HepG2 (cell line): ENCODE measurements at regions not wholly inside any gene's neighbourhood (a gene's known extent, or its start where the extent isn't known, plus 50 kb on each side); places are given as distances from the start of the nearest gene placed in this dataset.

Source experiments
- ATAC-seq: fragments of 200-7000 bp; cut with Tn5 transposase; 3 replicates; pipeline ENCODE4 v1.9.1; 2020; ENCODE audit warnings: mild to moderate bottlenecking, moderate library complexity
- BruUV-seq: library from RNA; stranded (reverse); fragments of 400-500 nt; replicated peaks from 2 replicates; lab custom pipeline; 2021; lab: Mats Ljungman, UMichigan
- CTCF ChIA-PET: fragments of 300-600 bp; formaldehyde crosslinking; extraction: SDS; loops from one replicate; lab custom pipeline; 2021; ENCODE audit warnings: low total read pairs, inconsistent platforms, low intra/inter-chr PET ratio; lab: Yijun Ruan, JAX
- POLR2A ChIA-PET: fragments of 350-600 bp; sonication (Branson Sonifier 250); formaldehyde crosslinking; loops from one replicate; lab custom pipeline; 2020; ENCODE audit warnings: antibody characterized with exemption, inconsistent platforms; lab: Yijun Ruan, JAX
- DNase-seq: peaks from one replicate; pipeline ENCODE4 v3.0.0-alpha.2; 2015; ENCODE audit warnings: low spot score
- FAIRE-seq: peaks from 3 replicates; lab custom pipeline; 2011; peaks lifted over from hg19 to GRCh38; lab: Jason Lieb, UNC
- H2AFZ ChIP-seq: one replicate; pipeline ENCODE4 v1.6.1; 2011; ENCODE audit warnings: low read length, inconsistent platforms
- H3K27ac ChIP-seq: fragments of 300-600 bp; 3 replicates; pipeline ENCODE4 v1.8.0; 2011; ENCODE audit warnings: mixed run types, mild to moderate bottlenecking, mixed read lengths, low read length, inconsistent platforms; ENCODE audit not compliant: insufficient read depth; ENCODE audit errors: extremely low read length
- H3K27me3 ChIP-seq, 2 experiments: fragments of 200-600 bp in 1 of 2; 2 replicates in 1 of 2; 3 replicates in 1 of 2; pipeline versions ENCODE4 v1.6.0 to v1.8.0; 2011; ENCODE audit warnings: low read length in 2 of 2, mild to moderate bottlenecking in 2 of 2, moderate library complexity in 2 of 2, inconsistent platforms in 1 of 2; ENCODE audit not compliant: insufficient read depth in 2 of 2, control insufficient read depth in 1 of 2
- H3K36me3 ChIP-seq, 2 experiments: fragments of 200-600 bp in 1 of 2; replicated peaks in 1 of 2; 2 replicates in 1 of 2; 3 replicates in 1 of 2; pipeline versions ENCODE4 v1.5.1 to v1.8.0; 2011; ENCODE audit warnings: low read length in 2 of 2, inconsistent platforms in 1 of 2; ENCODE audit not compliant: insufficient read depth in 2 of 2, control insufficient read depth in 1 of 2
- H3K4me1 ChIP-seq: 2 replicates; pipeline ENCODE4 v1.5.1; 2012; ENCODE audit warnings: low read length, inconsistent platforms; ENCODE audit not compliant: insufficient read depth
- H3K4me2 ChIP-seq: 2 replicates; pipeline ENCODE4 v1.6.0; 2011; ENCODE audit warnings: low read depth, low read length, inconsistent platforms
- H3K4me3 ChIP-seq, 3 experiments: fragments of 200-600 bp in 1 of 3; sonication (generic), shearing (Covaris generic) in 1 of 3; replicated peaks in 1 of 3; 2 replicates each; pipeline ENCODE4 v1.5.1; 2011 to 2016; ENCODE audit warnings: low read length in 3 of 3, inconsistent platforms in 2 of 3, low read depth in 2 of 3, mild to moderate bottlenecking in 2 of 3, control low read depth in 1 of 3, mixed read lengths in 1 of 3; ENCODE audit not compliant: insufficient read depth in 1 of 3
- H3K79me2 ChIP-seq: one replicate; pipeline ENCODE4 v1.6.1; 2011; ENCODE audit warnings: low read length, inconsistent platforms; ENCODE audit not compliant: insufficient read depth
- H3K9ac ChIP-seq: 2 replicates; pipeline ENCODE4 v1.6.0; 2011; ENCODE audit warnings: mild to moderate bottlenecking, low read depth, low read length, inconsistent platforms; ENCODE audit not compliant: insufficient read depth
- H3K9me3 ChIP-seq: 2 replicates; pipeline ENCODE4 v1.5.1; 2012; ENCODE audit warnings: mild to moderate bottlenecking, low read length
- H4K20me1 ChIP-seq: 2 replicates; pipeline ENCODE4 v1.6.0; 2011; ENCODE audit warnings: inconsistent platforms, mild to moderate bottlenecking, low read length, moderate library complexity; ENCODE audit not compliant: insufficient read depth
- CCDC6 ChIP-seq: sonication (generic); formaldehyde crosslinking; IDR thresholded peaks from 2 replicates; pipeline ENCODE4 v1.8.1; 2022; ENCODE audit warnings: mild to moderate bottlenecking, missing genetic modification reagents, moderate library complexity
- GABPA ChIP-seq, 2 experiments: IDR thresholded peaks; 2 replicates each; pipeline ENCODE4 v1.6.1; 2011 to 2016; ENCODE audit warnings: low read depth in 2 of 2, low read length in 1 of 2, missing biosample characterization in 1 of 2, missing genetic modification characterization in 1 of 2
- GRHL1 ChIP-seq: sonication (generic); formaldehyde crosslinking; conservative IDR thresholded peaks from 2 replicates; pipeline ENCODE4 v1.8.0; 2022; ENCODE audit warnings: missing genetic modification reagents
- PRDM4 ChIP-seq: sonication (generic); formaldehyde crosslinking; IDR thresholded peaks from 2 replicates; pipeline ENCODE4 v1.9.0; 2021; ENCODE audit warnings: missing genetic modification reagents, borderline replicate concordance
- ZBTB10 ChIP-seq: sonication (generic); formaldehyde crosslinking; IDR thresholded peaks from 2 replicates; pipeline ENCODE4 v1.4.0; 2020; ENCODE audit warnings: missing genetic modification reagents, borderline replicate concordance
- ZBTB43 ChIP-seq: sonication (generic); formaldehyde crosslinking; conservative IDR thresholded peaks from 2 replicates; pipeline ENCODE4 v1.4.0; 2020; ENCODE audit warnings: missing genetic modification reagents
- ZNF367 ChIP-seq: sonication (generic); formaldehyde crosslinking; IDR thresholded peaks from 2 replicates; pipeline ENCODE4 v1.4.0; 2020; ENCODE audit warnings: missing genetic modification reagents, borderline replicate concordance
- ZNF432 ChIP-seq: sonication (generic); formaldehyde crosslinking; IDR thresholded peaks from 2 replicates; pipeline ENCODE4 v1.5.0; 2020; ENCODE audit warnings: missing genetic modification reagents, mild to moderate bottlenecking, borderline replicate concordance
- ZNF724P ChIP-seq: sonication (generic); formaldehyde crosslinking; IDR thresholded peaks from 2 replicates; pipeline ENCODE4 v1.8.0; 2022; ENCODE audit warnings: missing genetic modification reagents, borderline replicate concordance
- WGBS: methylation state at CpG from one replicate; pipeline ENCODE4 v1.1.6; 2017; ENCODE audit warnings: low lambda C conversion rate; 5-methylcytosine and 5-hydroxymethylcytosine counted together
- in situ Hi-C: cut with HindIII; loops from 2 replicates; pipeline ENCODE4 v1.10.0; 2017; ENCODE audit warnings: low pct_unique_long_range_greater_than_20kb; ENCODE audit not compliant: extremely low pct_ligation_motif_present
- intact Hi-C: fragments of 100-400 bp; cut with micrococcal nuclease; formaldehyde crosslinking; loops from one replicate; pipeline ENCODE4 v1.10.0; 2022; ENCODE audit not compliant: unreplicated experiment

GRCh38 chr10:33039181-33039580 lies 81.2 kb upstream of the ITGB1 start:
- Histone ChIP-seq H3K27ac (no peak overlapping the region), H3K4me3 (no peak overlapping the region), H4K20me1 (no peaks in the 10 kb centered on the region), H3K4me2 (no peak overlapping the region), H3K27me3 (0 out of 5 replicates have a peak, but pooled peaks cover 0 to 5% of the 10 kb centered on the region in 2 experiments), H3K9ac (no peak overlapping the region), H3K36me3 (no peaks in the 10 kb centered on the region), H3K9me3 (no peaks in the 10 kb centered on the region), H3K4me1 (no peaks in the 10 kb centered on the region), H3K79me2 (no peaks in the 10 kb centered on the region), H2AFZ (no peak overlapping the region)
- DNase-seq (no peak), ATAC-seq (no peak), FAIRE-seq (no peak)
- WGBS: 0% methylated on average over 1 of the region's 1 CpG
- no TSS peak for BruUV-seq
- intact Hi-C loops: no loop called here
- in situ Hi-C loops: no loop called here
- CTCF ChIA-PET: no interaction called here
- POLR2A ChIA-PET: no interaction called here
- TF ChIP-seq PRDM4 (CRISPR knock-in tag) (no peak), ZNF432 (CRISPR knock-in tag) (no peak), ZBTB43 (CRISPR knock-in tag) (no peak), GABPA (IDR thresholded peaks at IDR 0.05; ENCODE audit: low read depth, low read length) (no peak), GABPA (CRISPR knock-in tag; IDR thresholded peaks at IDR 0.05; ENCODE audit: low read depth) (no peak), ZNF367 (CRISPR knock-in tag) (no peak), ZBTB10 (CRISPR knock-in tag) (no peak), GRHL1 (CRISPR knock-in tag) (no peak), ZNF724P (no peak), CCDC6 (no peak)
